MM.1S (cell line): ENCODE measurements at regions not wholly inside any gene's neighbourhood (a gene's known extent, or its start where the extent isn't known, plus 50 kb on each side); places are given as distances from the start of the nearest gene placed in this dataset.

Source experiments
- DNase-seq: peaks from one replicate; pipeline ENCODE4 v3.0.0-alpha.2; 2015
- H2AFZ ChIP-seq: fragments of 300-600 bp; sonication (generic); 2 replicates; pipeline ENCODE4 v1.6.0; 2016; ENCODE audit warnings: antibody characterized with exemption, low read length
- H3F3A ChIP-seq: fragments of 300-600 bp; sonication (generic); 2 replicates; pipeline ENCODE4 v1.6.1; 2016; ENCODE audit warnings: mild to moderate bottlenecking, antibody characterized with exemption, low read length, moderate library complexity, mixed read lengths; ENCODE audit not compliant: insufficient read depth
- H3K27ac ChIP-seq: fragments of 300-600 bp; sonication (generic); 2 replicates; pipeline ENCODE4 v1.5.1; 2016; ENCODE audit warnings: mild to moderate bottlenecking, low read length
- H3K27me3 ChIP-seq: fragments of 300-600 bp; sonication (generic); replicated peaks from 2 replicates; pipeline ENCODE4 v1.6.0; 2016; ENCODE audit warnings: low read length; ENCODE audit not compliant: insufficient read depth
- H3K36me3 ChIP-seq: fragments of 300-600 bp; sonication (generic); replicated peaks from 2 replicates; pipeline ENCODE4 v1.6.1; 2016; ENCODE audit warnings: mild to moderate bottlenecking, low read length, mixed read lengths; ENCODE audit not compliant: insufficient read depth
- H3K4me1 ChIP-seq: fragments of 300-600 bp; sonication (generic); 2 replicates; pipeline ENCODE4 v1.6.1; 2016; ENCODE audit warnings: low read length, mixed read lengths
- H3K4me2 ChIP-seq: fragments of 300-600 bp; sonication (generic); 2 replicates; pipeline ENCODE4 v1.6.0; 2016; ENCODE audit warnings: low read depth, low read length
- H3K4me3 ChIP-seq: fragments of 300-600 bp; sonication (generic); 2 replicates; pipeline ENCODE4 v1.5.1; 2016; ENCODE audit warnings: low read length, mixed read lengths
- H3K79me2 ChIP-seq: fragments of 300-600 bp; sonication (generic); 2 replicates; pipeline ENCODE4 v1.6.1; 2016; ENCODE audit warnings: mixed run types, low read length, mixed read lengths
- H3K9ac ChIP-seq: fragments of 300-600 bp; sonication (generic); 2 replicates; pipeline ENCODE4 v1.6.1; 2016; ENCODE audit warnings: low read length, mixed read lengths
- H3K9me2 ChIP-seq: fragments of 300-600 bp; sonication (generic); replicated peaks from 2 replicates; pipeline ENCODE4 v1.6.1; 2016; ENCODE audit warnings: mild to moderate bottlenecking, low read length, mixed read lengths; ENCODE audit not compliant: insufficient read depth
- H3K9me3 ChIP-seq: fragments of 300-600 bp; sonication (generic); replicated peaks from 2 replicates; pipeline ENCODE4 v1.6.1; 2016; ENCODE audit warnings: mild to moderate bottlenecking, low read length, mixed read lengths; ENCODE audit not compliant: insufficient read depth
- H4K20me1 ChIP-seq: fragments of 300-600 bp; sonication (generic); 2 replicates; pipeline ENCODE4 v1.6.1; 2016; ENCODE audit warnings: mild to moderate bottlenecking, low read length, moderate library complexity, mixed read lengths; ENCODE audit not compliant: insufficient read depth
- EZH2 ChIP-seq: fragments of 300-600 bp; sonication (generic); optimal IDR thresholded peaks from 2 replicates; pipeline ENCODE3; 2017; ENCODE audit warnings: low read depth, mild to moderate bottlenecking, antibody characterized with exemption, low read length, mixed read lengths
- EZH2phosphoT487 ChIP-seq: fragments of 300-600 bp; sonication (generic); IDR thresholded peaks from 2 replicates; pipeline ENCODE4 v1.6.1; 2018; ENCODE audit warnings: antibody characterized with exemption, low read length
- TF ChIP-seq, protein P1 (sequence below): fragments of 300-600 bp; sonication (generic); IDR thresholded peaks from 2 replicates; pipeline ENCODE4 v1.5.1; 2016; ENCODE audit warnings: antibody characterized with exemption, low read length, mixed read lengths

DNA sequence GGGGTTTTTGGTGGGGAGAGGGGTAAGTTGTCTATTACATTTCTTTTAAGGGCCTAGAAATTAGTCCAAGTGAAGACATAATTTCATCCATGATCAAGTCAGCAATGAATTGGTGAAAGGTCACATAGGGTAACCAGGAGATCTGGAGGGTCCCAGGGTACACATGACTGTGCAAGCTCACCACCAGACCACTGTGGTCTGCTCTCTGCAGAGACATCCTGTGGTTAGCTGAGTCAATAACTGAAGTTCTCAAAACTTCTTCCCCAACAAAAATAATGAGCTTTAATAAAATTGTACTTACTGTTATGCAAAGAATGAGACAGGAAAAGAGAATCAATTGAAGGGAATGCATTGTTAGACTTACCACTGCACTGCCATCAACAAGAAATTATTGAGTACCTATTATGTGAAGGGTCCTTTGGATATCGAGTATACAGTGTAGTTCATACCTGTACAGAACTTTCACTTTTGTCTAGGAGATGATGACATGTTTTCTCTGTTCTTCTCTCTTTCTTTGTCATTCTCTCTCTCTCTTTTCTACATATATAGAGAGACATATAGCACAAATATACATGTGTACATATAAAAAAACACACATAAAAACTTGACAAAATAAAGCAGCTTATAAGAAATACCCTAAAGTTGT lies 209.8 kb downstream of the GJA1 start:
- no peak for DNase-seq
- no peaks in the 10 kb centered on the region for H4K20me1 ChIP-seq
- no peak overlapping the region for H3K9ac ChIP-seq
- no peaks in the 10 kb centered on the region for H3K9me2 ChIP-seq
- no peaks in the 10 kb centered on the region for H3K9me3 ChIP-seq
- H2AFZ ChIP-seq = no peak overlapping the region
- H3K36me3 ChIP-seq = no peaks in the 10 kb centered on the region
- TF ChIP-seq, protein P1, sequence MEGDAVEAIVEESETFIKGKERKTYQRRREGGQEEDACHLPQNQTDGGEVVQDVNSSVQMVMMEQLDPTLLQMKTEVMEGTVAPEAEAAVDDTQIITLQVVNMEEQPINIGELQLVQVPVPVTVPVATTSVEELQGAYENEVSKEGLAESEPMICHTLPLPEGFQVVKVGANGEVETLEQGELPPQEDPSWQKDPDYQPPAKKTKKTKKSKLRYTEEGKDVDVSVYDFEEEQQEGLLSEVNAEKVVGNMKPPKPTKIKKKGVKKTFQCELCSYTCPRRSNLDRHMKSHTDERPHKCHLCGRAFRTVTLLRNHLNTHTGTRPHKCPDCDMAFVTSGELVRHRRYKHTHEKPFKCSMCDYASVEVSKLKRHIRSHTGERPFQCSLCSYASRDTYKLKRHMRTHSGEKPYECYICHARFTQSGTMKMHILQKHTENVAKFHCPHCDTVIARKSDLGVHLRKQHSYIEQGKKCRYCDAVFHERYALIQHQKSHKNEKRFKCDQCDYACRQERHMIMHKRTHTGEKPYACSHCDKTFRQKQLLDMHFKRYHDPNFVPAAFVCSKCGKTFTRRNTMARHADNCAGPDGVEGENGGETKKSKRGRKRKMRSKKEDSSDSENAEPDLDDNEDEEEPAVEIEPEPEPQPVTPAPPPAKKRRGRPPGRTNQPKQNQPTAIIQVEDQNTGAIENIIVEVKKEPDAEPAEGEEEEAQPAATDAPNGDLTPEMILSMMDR = no peak
- no peak for TF ChIP-seq EZH2phosphoT487
- no peak for TF ChIP-seq EZH2
- H3K4me3 ChIP-seq = no peak overlapping the region
- no peak overlapping the region for H3K4me2 ChIP-seq
- H3F3A ChIP-seq = no peaks in the 10 kb centered on the region
- H3K4me1 ChIP-seq = no peaks in the 10 kb centered on the region
- no peaks in the 10 kb centered on the region for H3K27me3 ChIP-seq
- H3K27ac ChIP-seq = no peak overlapping the region
- no peaks in the 10 kb centered on the region for H3K79me2 ChIP-seq

DNA sequence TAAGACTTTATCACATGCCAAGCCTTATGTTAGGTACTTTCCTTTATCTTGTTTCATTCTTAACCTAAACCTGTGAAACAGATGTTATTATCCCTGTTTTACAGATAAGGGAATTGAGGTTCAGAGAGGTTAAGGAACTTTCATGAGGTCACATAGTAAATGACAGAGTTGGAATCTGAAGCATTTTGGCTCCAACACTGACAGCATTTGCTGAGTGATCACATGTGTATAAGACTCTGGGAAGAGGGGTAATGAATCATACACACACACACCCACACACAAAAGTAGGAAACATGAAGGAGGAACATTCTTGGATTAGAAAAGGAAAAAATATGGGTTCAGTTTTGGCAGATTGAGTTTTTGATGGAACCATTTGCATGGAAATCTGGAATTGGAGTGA lies 212.5 kb downstream of the GJA1 start:
- H3K27me3 ChIP-seq = no peaks in the 10 kb centered on the region
- no peak overlapping the region for H3K4me2 ChIP-seq
- H3K9me2 ChIP-seq = no peaks in the 10 kb centered on the region
- no peaks in the 10 kb centered on the region for H3K4me1 ChIP-seq
- no peak for TF ChIP-seq EZH2
- TF ChIP-seq, protein P1 = no peak
- TF ChIP-seq EZH2phosphoT487 = no peak
- H3K9ac ChIP-seq = no peak overlapping the region
- H3K27ac ChIP-seq = no peak overlapping the region
- H3K4me3 ChIP-seq = no peak overlapping the region
- H3K9me3 ChIP-seq = no peaks in the 10 kb centered on the region
- no peaks in the 10 kb centered on the region for H3K36me3 ChIP-seq
- no peak overlapping the region for H2AFZ ChIP-seq
- H3F3A ChIP-seq = no peaks in the 10 kb centered on the region
- H3K79me2 ChIP-seq = no peaks in the 10 kb centered on the region
- no peak for DNase-seq
- no peaks in the 10 kb centered on the region for H4K20me1 ChIP-seq

DNA sequence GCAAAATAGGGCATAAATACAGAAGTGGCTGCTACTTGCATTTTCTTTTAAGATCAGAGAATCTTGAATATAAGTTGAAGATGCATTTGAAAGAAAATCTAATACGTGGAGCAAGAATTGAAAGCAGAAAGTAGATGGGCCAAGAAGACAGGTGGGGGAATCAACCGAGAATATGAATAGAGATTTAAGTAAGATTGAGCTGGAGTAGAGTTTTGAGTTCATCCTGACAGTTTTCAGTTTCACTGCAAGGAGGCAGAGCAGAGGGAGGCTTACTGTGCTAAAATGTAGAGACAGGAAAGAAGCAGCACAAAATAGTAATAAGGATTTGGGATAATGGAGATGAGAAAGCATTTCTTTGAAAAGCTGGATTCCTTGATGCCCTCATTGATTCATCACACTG lies 214.5 kb downstream of the GJA1 start:
- Histone ChIP-seq H3K4me3 (no peak overlapping the region), H3K27ac (no peak overlapping the region), H3K9ac (no peak overlapping the region), H3K9me2 (no peaks in the 10 kb centered on the region), H4K20me1 (no peaks in the 10 kb centered on the region), H3F3A (no peaks in the 10 kb centered on the region), H2AFZ (no peak overlapping the region), H3K4me2 (no peak overlapping the region), H3K9me3 (no peaks in the 10 kb centered on the region), H3K27me3 (no peaks in the 10 kb centered on the region), H3K79me2 (no peaks in the 10 kb centered on the region), H3K36me3 (no peaks in the 10 kb centered on the region), H3K4me1 (no peaks in the 10 kb centered on the region)
- peak; percentile 8 for DNase-seq
- no peak for TF ChIP-seq EZH2phosphoT487

DNA sequence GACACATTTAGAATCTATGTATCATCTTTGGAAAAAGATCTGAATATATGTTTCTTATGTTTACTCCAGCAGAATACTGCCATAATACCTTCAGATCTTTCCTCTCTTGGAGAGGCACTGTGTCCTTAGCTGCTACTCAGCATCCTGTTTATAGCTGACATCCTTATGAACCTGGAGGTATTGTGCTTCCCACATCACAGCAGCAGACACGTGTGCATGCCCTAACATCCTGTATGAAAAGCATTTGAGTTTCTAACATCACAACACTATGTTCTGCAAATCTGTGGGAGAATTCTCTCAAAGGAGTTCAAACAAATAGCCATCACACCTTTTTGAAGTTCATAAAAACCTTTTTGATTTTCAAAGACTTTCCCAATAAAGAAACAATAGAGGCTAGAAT lies 216.0 kb downstream of the GJA1 start:
- Histone ChIP-seq H3K4me2 (no peak overlapping the region), H3K36me3 (no peaks in the 10 kb centered on the region), H3F3A (no peaks in the 10 kb centered on the region), H3K4me3 (no peak overlapping the region), H3K27ac (no peak overlapping the region), H3K4me1 (no peaks in the 10 kb centered on the region), H3K27me3 (no peaks in the 10 kb centered on the region), H3K9me3 (no peaks in the 10 kb centered on the region), H3K9me2 (no peaks in the 10 kb centered on the region), H3K9ac (no peak overlapping the region), H3K79me2 (no peaks in the 10 kb centered on the region), H2AFZ (no peak overlapping the region), H4K20me1 (no peaks in the 10 kb centered on the region)
- TF ChIP-seq EZH2phosphoT487 = no peak
- TF ChIP-seq EZH2 = no peak
- TF ChIP-seq, protein P1 = no peak
- no peak for DNase-seq
